HepG2 (cell line): ENCODE measurements at regions not wholly inside any gene's neighbourhood (a gene's known extent, or its start where the extent isn't known, plus 50 kb on each side); places are given as distances from the start of the nearest gene placed in this dataset.

Source experiments
- CTCF ChIP-seq: sonication (generic); formaldehyde crosslinking; IDR thresholded peaks from 2 replicates; pipeline ENCODE4 v1.5.0; 2020; ENCODE audit warnings: mild to moderate bottlenecking, missing genetic modification reagents, moderate library complexity
- ELF4 ChIP-seq: sonication (generic); formaldehyde crosslinking; IDR thresholded peaks from 2 replicates; pipeline ENCODE4 v1.5.0; 2020; ENCODE audit warnings: missing genetic modification reagents, mild to moderate bottlenecking, moderate library complexity, borderline replicate concordance
- FOSL1 ChIP-seq: sonication (generic); formaldehyde crosslinking; IDR thresholded peaks from 2 replicates; pipeline ENCODE4 v1.9.0; 2021; ENCODE audit warnings: missing genetic modification reagents, borderline replicate concordance
- GZF1 ChIP-seq: sonication (generic); formaldehyde crosslinking; IDR thresholded peaks from 2 replicates; pipeline ENCODE4 v1.5.1; 2020; ENCODE audit warnings: mild to moderate bottlenecking, missing genetic modification reagents
- PBX3 ChIP-seq: sonication (generic); formaldehyde crosslinking; IDR thresholded peaks from 2 replicates; pipeline ENCODE4 v1.8.1; 2023; ENCODE audit warnings: missing genetic modification reagents, inconsistent platforms, borderline replicate concordance
- POLR2A ChIP-seq, 2 experiments: IDR thresholded peaks; 2 replicates each; pipeline ENCODE4 v1.6.1; 2011; ENCODE audit warnings: low read depth in 2 of 2, low read length in 2 of 2, mild to moderate bottlenecking in 1 of 2, moderate library complexity in 1 of 2; ENCODE audit not compliant: insufficient read depth in 1 of 2
- TGIF2 ChIP-seq: IDR thresholded peaks from 2 replicates; pipeline ENCODE4 v1.6.1; 2016; ENCODE audit warnings: control low read depth, missing compliant biosample characterization
- ZNF251 ChIP-seq: sonication (generic); formaldehyde crosslinking; IDR thresholded peaks from 2 replicates; pipeline ENCODE4 v1.9.0; 2021; ENCODE audit warnings: mild to moderate bottlenecking, missing genetic modification reagents
- ZNF317 ChIP-seq: sonication (generic); formaldehyde crosslinking; IDR thresholded peaks from 2 replicates; pipeline ENCODE4 v1.5.0; 2020; ENCODE audit warnings: mild to moderate bottlenecking, missing genetic modification reagents

GRCh38 chr2:7237466-7237865, 320.3 kb downstream of the RNF144A start:
- TF ChIP-seq PBX3 (CRISPR knock-in tag) (no peak), ELF4 (CRISPR knock-in tag) (no peak), GZF1 (CRISPR knock-in tag) (no peak), ZNF317 (CRISPR knock-in tag) (no peak), CTCF (CRISPR knock-in tag) (no peak), FOSL1 (CRISPR knock-in tag) (no peak), TGIF2 (CRISPR knock-in tag) (no peak), ZNF251 (CRISPR knock-in tag) (no peak), POLR2A (IDR thresholded peaks at IDR 0.05; ENCODE audit: insufficient read depth in 1 of 2, low read depth in 2 of 2, low read length in 2 of 2) (no peak)
